Esophagus squamous epithelium (tissue), 5 donors: ENCODE measurements at regions not wholly inside any gene's neighbourhood (a gene's known extent, or its start where the extent isn't known, plus 50 kb on each side); places are given as distances from the start of the nearest gene placed in this dataset.

ENCODE experiments used
- DNase-seq: peaks from one replicate; lab custom pipeline; 2025; lab: John Stamatoyannopoulos, UW
- H3K27ac ChIP-seq, 4 donors: fragments of 200-600 bp; sonication (generic); one replicate each; pipeline ENCODE4 v1.5.1; 2016 to 2019; ENCODE audit warnings: mild to moderate bottlenecking in 1 of 4
- H3K27me3 ChIP-seq, 4 donors: fragments of 200-600 bp; sonication (generic); 1 replicate in 3 of 4; 2 replicates in 1 of 4; pipeline versions ENCODE4 v1.5.1 to v1.6.0; 2017 to 2021; ENCODE audit warnings: antibody characterized with exemption in 1 of 4
- H3K36me3 ChIP-seq, 3 donors: fragments of 200-600 bp; sonication (generic); one replicate each; pipeline ENCODE4 v1.5.1; 2016 to 2019
- H3K4me1 ChIP-seq, 3 donors: fragments of 200-600 bp; sonication (generic); one replicate each; pipeline ENCODE4 v1.5.1; 2017 to 2019
- H3K4me3 ChIP-seq, 4 donors: fragments of 200-600 bp; sonication (generic); 1 replicate in 3 of 4; 2 replicates in 1 of 4; pipeline ENCODE4 v1.5.1; 2016 to 2019; ENCODE audit warnings: mild to moderate bottlenecking in 2 of 4, moderate library complexity in 1 of 4
- H3K9me3 ChIP-seq, 3 donors: fragments of 200-600 bp; sonication (generic); one replicate each; pipeline ENCODE4 v1.5.1; 2016 to 2019
- POLR2A ChIP-seq, 4 donors: fragments of 450-650 bp; IDR thresholded peaks; one replicate each; pipeline ENCODE4 v1.6.1; 2017; ENCODE audit warnings: antibody characterized with exemption in 4 of 4, mild to moderate bottlenecking in 4 of 4, moderate library complexity in 3 of 4
- WGBS, 2 donors: methylation state at CpG; one replicate each; pipeline ENCODE4 v1.1.5; 2018; 5-methylcytosine and 5-hydroxymethylcytosine counted together
- intact Hi-C: fragments of 100-400 bp; cut with DNase I; formaldehyde crosslinking; loops from one replicate; pipeline ENCODE4 v1.15.0; 2022
- TF ChIP-seq, protein P1 (sequence below), 6 experiments: fragments of 450-650 bp in 4 of 6; fragments of 200-600 bp in 2 of 6; sonication (generic) in 2 of 6; IDR thresholded peaks; one replicate each; pipeline ENCODE4 v1.5.1; 2016 to 2019; ENCODE audit warnings: antibody characterized with exemption in 6 of 6, mild to moderate bottlenecking in 4 of 6, moderate library complexity in 4 of 6
- donor health status: DM: yes; HTN: yes; CAD: no.

DNA sequence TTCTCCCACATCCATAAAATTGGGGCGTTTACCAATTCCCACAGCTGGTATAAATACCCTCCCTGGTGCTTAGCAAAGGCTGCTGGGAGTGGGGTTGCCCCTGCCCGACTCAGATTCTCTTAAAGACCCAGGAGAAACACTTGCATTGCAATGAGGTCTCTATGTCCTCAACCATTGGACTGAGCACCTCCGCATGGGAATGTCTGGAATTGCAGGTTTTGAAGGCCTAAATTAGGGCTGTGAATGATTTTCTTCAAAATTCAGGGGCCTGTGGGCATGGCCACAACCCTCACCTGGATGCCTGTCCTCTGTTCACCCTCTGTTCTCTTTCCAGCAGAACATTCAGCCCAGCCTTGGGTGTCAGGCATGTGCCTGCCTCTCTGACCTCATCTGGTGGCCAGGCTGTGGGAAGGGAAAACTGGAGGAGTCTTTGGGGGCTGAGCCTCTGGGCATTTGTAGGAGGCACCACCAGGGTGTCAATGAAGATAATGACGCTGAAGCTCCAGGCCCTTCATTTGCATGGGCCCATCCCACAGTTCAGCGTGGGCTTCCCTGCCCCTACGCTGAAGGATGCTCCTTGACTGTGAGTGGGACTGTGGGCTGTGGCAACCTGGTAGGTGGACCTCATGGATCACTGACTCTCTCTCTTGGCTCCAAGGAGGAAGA, 52.7 kb upstream of the MYEOV start:
- H3K9me3 ChIP-seq, result no peaks in the 10 kb centered on the region
- no peak for TF ChIP-seq POLR2A (IDR thresholded peaks at IDR 0.05)
- TF ChIP-seq, protein P1, sequence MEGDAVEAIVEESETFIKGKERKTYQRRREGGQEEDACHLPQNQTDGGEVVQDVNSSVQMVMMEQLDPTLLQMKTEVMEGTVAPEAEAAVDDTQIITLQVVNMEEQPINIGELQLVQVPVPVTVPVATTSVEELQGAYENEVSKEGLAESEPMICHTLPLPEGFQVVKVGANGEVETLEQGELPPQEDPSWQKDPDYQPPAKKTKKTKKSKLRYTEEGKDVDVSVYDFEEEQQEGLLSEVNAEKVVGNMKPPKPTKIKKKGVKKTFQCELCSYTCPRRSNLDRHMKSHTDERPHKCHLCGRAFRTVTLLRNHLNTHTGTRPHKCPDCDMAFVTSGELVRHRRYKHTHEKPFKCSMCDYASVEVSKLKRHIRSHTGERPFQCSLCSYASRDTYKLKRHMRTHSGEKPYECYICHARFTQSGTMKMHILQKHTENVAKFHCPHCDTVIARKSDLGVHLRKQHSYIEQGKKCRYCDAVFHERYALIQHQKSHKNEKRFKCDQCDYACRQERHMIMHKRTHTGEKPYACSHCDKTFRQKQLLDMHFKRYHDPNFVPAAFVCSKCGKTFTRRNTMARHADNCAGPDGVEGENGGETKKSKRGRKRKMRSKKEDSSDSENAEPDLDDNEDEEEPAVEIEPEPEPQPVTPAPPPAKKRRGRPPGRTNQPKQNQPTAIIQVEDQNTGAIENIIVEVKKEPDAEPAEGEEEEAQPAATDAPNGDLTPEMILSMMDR (IDR thresholded peaks at IDR 0.05), result no peak
- WGBS, 2 donors, result 100% methylated on average over 1 to 3 of the region's 6 CpGs

GRCh38 chr11:69241844-69242243, 52.1 kb upstream of the MYEOV start:
- no peak for TF ChIP-seq POLR2A (IDR thresholded peaks at IDR 0.05)
- TF ChIP-seq, protein P1 (IDR thresholded peaks at IDR 0.05), result no peak
- Histone ChIP-seq H3K36me3 (no peaks in the 10 kb centered on the region), H3K27ac (no peak overlapping the region), H3K27me3 (no peaks in the 10 kb centered on the region), H3K9me3 (no peaks in the 10 kb centered on the region), H3K4me3 (no peak overlapping the region), H3K4me1 (peaks cover 0 to 6% (median 0%) of the 10 kb centered on the region in 3 donors)
- WGBS, 2 donors, result 83 to 89% methylated on average over 4 of the region's 4 CpGs
- intact Hi-C loops, result no loop called here
- no peak for DNase-seq

More for the DNA sequence above, 52.7 kb upstream of the MYEOV start:
- no peaks in the 10 kb centered on the region for H3K27me3 ChIP-seq
- no peaks in the 10 kb centered on the region for H3K36me3 ChIP-seq
- peaks cover 0 to 6% (median 0%) of the 10 kb centered on the region in 3 donors for H3K4me1 ChIP-seq
- DNase-seq, result no peak
- intact Hi-C loops, result no loop called here
- no peak overlapping the region for H3K4me3 ChIP-seq
- H3K27ac ChIP-seq, result no peak overlapping the region

GRCh38 chr11:69242266-69242920, 51.6 kb upstream of the MYEOV start:
- Histone ChIP-seq H3K36me3 (no peaks in the 10 kb centered on the region), H3K4me3 (no peak overlapping the region), H3K9me3 (no peaks in the 10 kb centered on the region), H3K27ac (no peak overlapping the region), H3K27me3 (no peaks in the 10 kb centered on the region), H3K4me1 (peaks cover 0 to 6% (median 0%) of the 10 kb centered on the region in 3 donors)
- TF ChIP-seq POLR2A (IDR thresholded peaks at IDR 0.05), result no peak
- TF ChIP-seq, protein P1 (IDR thresholded peaks at IDR 0.05), result no peak
- DNase-seq, result no peak
- WGBS, 2 donors, result 40 to 60% methylated on average over 3 of the region's 3 CpGs
- intact Hi-C loops, result no loop called here

DNA sequence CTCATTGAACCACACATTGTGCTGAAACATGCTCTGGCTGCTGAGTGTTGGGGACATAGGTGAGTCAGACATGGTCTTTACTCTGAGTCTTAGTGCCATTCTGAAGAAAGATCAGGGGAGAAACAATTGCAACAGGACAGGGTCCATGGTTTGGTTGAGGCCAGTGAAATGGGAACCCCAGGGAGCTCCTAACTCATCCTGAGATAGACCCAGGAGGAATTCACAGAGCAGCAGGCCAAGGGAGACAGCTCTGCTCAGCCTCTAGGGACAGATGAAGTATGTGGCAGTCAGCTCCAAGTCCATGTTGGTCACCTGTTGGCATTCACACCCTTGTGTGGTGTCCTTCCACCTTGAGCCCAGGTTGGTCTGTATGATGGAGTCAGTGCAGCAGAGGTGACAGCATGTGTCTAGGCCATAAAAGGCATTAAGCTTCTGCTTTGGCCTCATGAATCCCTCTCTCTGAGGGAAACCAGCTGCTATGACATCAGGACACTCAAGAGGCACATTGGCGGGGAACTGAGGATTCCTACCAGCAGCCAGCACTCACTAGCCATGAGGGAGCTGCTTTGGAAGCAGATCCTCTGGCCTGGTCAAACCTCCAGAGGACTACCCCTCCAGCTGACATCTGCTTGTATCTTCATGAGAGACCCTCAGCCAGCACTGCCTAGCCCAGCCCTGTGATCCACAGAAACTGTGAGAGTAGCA, 50.3 kb upstream of the MYEOV start:
- H3K9me3 ChIP-seq, result no peaks in the 10 kb centered on the region
- intact Hi-C loops, result no loop called here
- TF ChIP-seq, protein P1 (IDR thresholded peaks at IDR 0.05), result no peak
- no peak for TF ChIP-seq POLR2A (IDR thresholded peaks at IDR 0.05)
- no peaks in the 10 kb centered on the region for H3K27me3 ChIP-seq
- H3K36me3 ChIP-seq, result no peaks in the 10 kb centered on the region
- H3K4me1 ChIP-seq, result peaks cover 0 to 6% (median 0%) of the 10 kb centered on the region in 3 donors
- no peak for DNase-seq
- no peak overlapping the region for H3K4me3 ChIP-seq
- 83% methylated on average over 1 of the region's 1 CpG; no CpG with 5 or more reads in 1 of the 2 donors for WGBS, 2 donors
- H3K27ac ChIP-seq, result no peak overlapping the region
